ENCODE measurements at regions not wholly inside any gene's neighbourhood (a gene's known extent, or its start where the extent isn't known, plus 50 kb on each side); places are given as distances from the start of the nearest gene placed in this dataset.

- no peak for DNase-seq (ENCODE audit: low read depth)
- no peak overlapping the region for H3K4me3 ChIP-seq (ENCODE audit: low read depth, low read length)
- TF ChIP-seq CTCF (IDR thresholded peaks at IDR 0.05; ENCODE audit: insufficient read depth, low read length), result no peak
Observed at GRCh38 chr7:13673290-13673689, 316.2 kb downstream of the ETV1 start.

DNA sequence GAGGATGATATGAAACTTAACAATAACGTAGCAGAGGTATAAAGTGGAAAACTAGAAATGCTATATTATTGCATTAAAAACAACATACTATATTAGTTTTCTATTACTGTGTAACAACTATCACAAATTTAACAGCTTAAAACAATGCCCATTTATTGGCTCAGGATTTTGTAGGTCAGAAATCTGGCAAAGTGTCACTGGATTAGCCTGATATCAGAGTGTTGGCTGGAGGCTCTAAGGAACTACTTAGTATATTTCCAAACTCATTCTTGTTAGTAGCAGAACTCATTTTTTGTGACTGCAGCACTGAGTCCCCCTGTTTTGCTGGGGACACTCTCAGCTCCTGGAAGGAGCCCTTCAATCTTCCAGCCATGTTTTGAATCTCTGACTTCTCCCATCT lies 306.8 kb downstream of the ETV1 start:
- H3K4me3 ChIP-seq (ENCODE audit: low read depth, low read length), result no peak overlapping the region
- DNase-seq (ENCODE audit: low read depth), result no peak
- TF ChIP-seq CTCF (IDR thresholded peaks at IDR 0.05; ENCODE audit: insufficient read depth, low read length), result no peak

DNA sequence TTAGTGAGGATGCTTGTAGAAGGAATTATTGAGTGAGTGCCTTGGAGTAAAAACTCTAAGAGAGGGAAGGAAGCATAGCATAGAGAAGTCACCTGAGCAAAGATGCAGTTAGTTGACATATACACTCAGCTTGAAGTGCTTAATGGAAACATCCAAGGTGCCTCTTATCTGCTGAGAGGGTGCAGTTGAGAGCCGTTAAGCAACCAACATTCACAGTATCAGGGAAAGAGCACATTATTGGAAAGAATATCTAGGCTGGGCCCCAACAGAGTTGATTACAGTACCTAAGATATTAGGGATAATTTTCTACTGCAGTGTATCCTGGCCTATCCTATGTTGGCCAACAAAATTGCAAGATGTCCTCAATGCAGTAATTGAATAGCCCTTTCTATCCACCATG lies 302.0 kb downstream of the ETV1 start:
- no peak for TF ChIP-seq CTCF (IDR thresholded peaks at IDR 0.05; ENCODE audit: insufficient read depth, low read length)
- no peak for DNase-seq (ENCODE audit: low read depth)
- H3K4me3 ChIP-seq (ENCODE audit: low read depth, low read length), result no peak overlapping the region

- DNase-seq (ENCODE audit: low read depth), result no peak
- TF ChIP-seq CTCF (IDR thresholded peaks at IDR 0.05; ENCODE audit: insufficient read depth, low read length), result no peak
- no peak overlapping the region for H3K4me3 ChIP-seq (ENCODE audit: low read depth, low read length)
Observed at GRCh38 chr7:13692548-13692947, 296.9 kb downstream of the ETV1 start.

- no peak overlapping the region for H3K4me3 ChIP-seq (ENCODE audit: low read depth, low read length)
- no peak for DNase-seq (ENCODE audit: low read depth)
- TF ChIP-seq CTCF (IDR thresholded peaks at IDR 0.05; ENCODE audit: insufficient read depth, low read length), result no peak
Observed at GRCh38 chr7:13702251-13702650, 287.2 kb downstream of the ETV1 start.

- no peak for DNase-seq (ENCODE audit: low read depth)
- no peak for TF ChIP-seq CTCF (IDR thresholded peaks at IDR 0.05; ENCODE audit: insufficient read depth, low read length)
- no peak overlapping the region for H3K4me3 ChIP-seq (ENCODE audit: low read depth, low read length)
Observed at GRCh38 chr7:13708670-13709069, 280.8 kb downstream of the ETV1 start.

DNA sequence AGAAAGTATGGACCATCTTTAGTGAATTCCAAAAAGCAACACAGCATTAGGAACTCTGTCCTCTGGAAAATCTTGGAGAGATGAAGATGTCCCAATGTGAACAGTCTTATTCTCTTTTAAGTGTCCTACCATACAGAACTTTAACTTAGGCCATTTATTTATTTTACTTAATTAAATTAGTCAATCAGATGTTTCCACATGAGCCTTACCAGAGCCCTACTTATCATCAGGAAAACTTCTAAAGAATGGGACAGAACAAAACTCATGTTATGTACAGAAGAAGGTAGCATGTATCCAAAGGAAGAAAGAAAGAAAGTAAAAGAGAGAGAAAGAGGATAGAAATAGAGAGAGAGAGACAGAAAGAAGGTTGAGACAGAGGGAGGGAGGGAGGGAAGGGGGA lies 276.4 kb downstream of the ETV1 start:
- DNase-seq (ENCODE audit: low read depth), result no peak
- no peak overlapping the region for H3K4me3 ChIP-seq (ENCODE audit: low read depth, low read length)
- no peak for TF ChIP-seq CTCF (IDR thresholded peaks at IDR 0.05; ENCODE audit: insufficient read depth, low read length)
